Spleen (tissue), 7 donors: ENCODE measurements at regions not wholly inside any gene's neighbourhood (a gene's known extent, or its start where the extent isn't known, plus 50 kb on each side); places are given as distances from the start of the nearest gene placed in this dataset.

Experiments
- CTCF ChIP-seq, 11 experiments: fragments of 200-600 bp in 7 of 11; fragments of 450-650 bp in 4 of 11; sonication (generic) in 4 of 11; IDR thresholded peaks in 8 of 11; conservative IDR thresholded peaks in 3 of 11; 1 replicate in 7 of 11; 2 replicates in 4 of 11; pipeline versions ENCODE4 v1.4.0 to v1.8.0; 2016 to 2021; ENCODE audit warnings: antibody characterized with exemption in 11 of 11, inconsistent platforms in 4 of 11, mild to moderate bottlenecking in 1 of 11
- POLR2A ChIP-seq, 3 donors: fragments of 450-650 bp; IDR thresholded peaks; one replicate each; pipeline ENCODE4 v1.5.1; 2017; ENCODE audit warnings: antibody characterized with exemption in 3 of 3, mild to moderate bottlenecking in 1 of 3
- POLR2AphosphoS5 ChIP-seq, 3 donors: sonication (generic); formaldehyde crosslinking; IDR thresholded peaks; one replicate each; pipeline ENCODE4 v1.5.1; 2017; ENCODE audit warnings: antibody characterized with exemption in 3 of 3
- donor health status: DM: no; HTN: no; CAD: no; lungs with moderate emphysema.
- donor health status: DM: no; HTN: no; CAD: no.
- donor health status: DM: no; HTN: no; CAD: no.

- TF ChIP-seq CTCF (IDR thresholded peaks at IDR 0.05 in 8 of 11, conservative IDR thresholded peaks at IDR 0.05 in 3 of 11), result no peak
- no peak for TF ChIP-seq POLR2A (IDR thresholded peaks at IDR 0.05)
- no peak for TF ChIP-seq POLR2AphosphoS5 (IDR thresholded peaks at IDR 0.05)
Observed at GRCh38 chr6:163843218-163843617, 428.7 kb downstream of the QKI start.
